NCI-H2107 treated with DMSO at 0.1 percent for 48 hours (cell line): ENCODE measurements at regions not wholly inside any gene's neighbourhood (a gene's known extent, or its start where the extent isn't known, plus 50 kb on each side); places are given as distances from the start of the nearest gene placed in this dataset.

Experiments
- DNase-seq: peaks from one replicate; lab custom pipeline; 2025; ENCODE audit not compliant: unreplicated experiment; lab: John Stamatoyannopoulos, UW

DNA sequence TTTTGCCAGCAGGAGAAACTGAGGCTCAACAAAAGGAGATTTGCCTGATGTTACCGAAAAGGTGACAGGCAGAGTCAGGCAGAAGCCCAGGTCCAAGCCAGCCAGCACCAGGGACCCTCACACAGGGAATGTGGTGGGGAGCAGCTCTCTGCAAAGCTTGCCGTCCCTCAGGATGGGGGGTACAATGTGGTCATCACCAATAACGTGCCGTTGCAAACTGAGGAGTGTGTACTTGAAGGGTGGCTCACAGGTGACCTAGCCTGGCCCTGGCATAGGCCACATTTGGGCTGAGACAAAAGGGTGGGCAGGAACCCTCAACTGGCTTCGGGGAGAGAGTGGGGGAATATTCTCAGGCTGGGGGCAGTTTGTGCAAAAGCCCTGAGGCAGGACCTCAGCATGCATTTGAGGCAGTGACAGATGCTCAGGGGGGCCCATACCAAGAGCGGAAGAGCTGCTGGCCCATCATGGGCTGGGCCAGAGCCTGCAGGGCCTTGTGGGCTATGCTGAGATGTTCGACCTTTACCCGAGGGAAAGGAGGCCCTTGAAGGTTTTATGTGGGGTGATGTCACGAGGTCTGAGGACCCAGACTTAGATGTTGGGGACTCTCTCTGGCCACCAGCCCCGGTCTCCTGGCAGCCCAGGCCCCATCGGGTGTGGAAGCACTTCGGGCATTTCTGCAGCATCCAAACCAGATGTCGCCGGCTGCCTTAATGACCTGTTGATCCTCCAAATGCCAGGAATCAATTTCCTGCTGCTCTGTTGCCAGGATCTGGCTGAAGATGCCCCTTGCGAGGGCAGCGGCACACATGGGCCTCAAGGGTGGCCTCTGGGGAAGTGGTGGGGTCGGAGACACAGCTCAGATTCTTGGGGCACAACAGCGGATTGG, 57.4 kb upstream of the SHISAL1 start:
- DNase-seq, result no peak

DNA sequence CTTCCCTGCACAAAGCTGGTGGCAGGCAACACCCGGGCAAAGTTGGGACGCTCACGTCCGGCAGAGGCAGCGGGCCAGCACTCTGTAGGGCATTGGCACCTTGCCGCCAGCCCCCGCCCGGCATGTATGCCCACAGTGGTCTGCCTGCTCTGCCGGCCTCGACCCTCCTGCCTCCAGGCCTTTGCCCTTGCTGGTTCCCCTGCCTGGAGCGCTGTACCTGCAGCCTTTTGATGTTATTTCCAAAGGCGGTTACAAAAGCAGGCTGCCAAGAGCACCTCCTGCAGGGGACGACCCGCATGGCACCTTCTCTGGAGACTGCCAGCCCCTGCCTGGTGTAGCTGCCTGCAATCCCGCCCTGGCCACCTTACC, 56.5 kb upstream of the SHISAL1 start:
- DNase-seq, result no peak

DNA sequence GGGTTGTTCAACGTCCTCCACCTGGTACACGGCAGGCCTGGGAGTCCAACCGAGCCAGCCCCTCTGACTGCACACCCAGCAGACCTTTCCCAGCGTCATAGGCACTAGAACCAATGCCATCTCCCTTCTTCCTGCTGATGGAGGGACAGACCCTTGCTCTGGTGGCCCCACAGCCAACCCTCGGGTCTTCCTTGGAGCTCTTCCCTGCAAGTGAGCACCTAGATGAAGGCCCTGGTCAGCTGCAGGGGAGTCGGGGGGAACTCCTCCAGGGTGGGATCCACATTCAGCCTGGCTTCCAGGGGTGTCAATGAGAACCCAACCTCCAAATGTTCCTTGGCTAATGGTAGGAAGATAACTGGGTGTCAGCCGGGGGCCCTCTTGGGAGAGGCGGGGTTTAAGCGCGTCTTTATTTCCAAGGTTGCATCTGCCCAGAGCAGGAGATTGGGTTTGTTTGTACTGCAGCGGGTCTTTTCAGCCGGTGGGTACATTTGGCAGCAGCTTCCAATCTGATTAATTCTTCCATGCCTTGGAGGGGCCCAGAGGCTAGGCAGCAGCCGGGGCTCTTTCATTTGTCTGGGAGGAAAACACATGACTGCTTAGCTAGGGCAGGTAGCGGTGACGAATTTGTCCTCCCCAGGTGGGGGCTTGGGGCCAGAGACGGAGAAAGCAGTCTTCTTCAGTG, 56.0 kb upstream of the SHISAL1 start:
- no peak for DNase-seq

DNA sequence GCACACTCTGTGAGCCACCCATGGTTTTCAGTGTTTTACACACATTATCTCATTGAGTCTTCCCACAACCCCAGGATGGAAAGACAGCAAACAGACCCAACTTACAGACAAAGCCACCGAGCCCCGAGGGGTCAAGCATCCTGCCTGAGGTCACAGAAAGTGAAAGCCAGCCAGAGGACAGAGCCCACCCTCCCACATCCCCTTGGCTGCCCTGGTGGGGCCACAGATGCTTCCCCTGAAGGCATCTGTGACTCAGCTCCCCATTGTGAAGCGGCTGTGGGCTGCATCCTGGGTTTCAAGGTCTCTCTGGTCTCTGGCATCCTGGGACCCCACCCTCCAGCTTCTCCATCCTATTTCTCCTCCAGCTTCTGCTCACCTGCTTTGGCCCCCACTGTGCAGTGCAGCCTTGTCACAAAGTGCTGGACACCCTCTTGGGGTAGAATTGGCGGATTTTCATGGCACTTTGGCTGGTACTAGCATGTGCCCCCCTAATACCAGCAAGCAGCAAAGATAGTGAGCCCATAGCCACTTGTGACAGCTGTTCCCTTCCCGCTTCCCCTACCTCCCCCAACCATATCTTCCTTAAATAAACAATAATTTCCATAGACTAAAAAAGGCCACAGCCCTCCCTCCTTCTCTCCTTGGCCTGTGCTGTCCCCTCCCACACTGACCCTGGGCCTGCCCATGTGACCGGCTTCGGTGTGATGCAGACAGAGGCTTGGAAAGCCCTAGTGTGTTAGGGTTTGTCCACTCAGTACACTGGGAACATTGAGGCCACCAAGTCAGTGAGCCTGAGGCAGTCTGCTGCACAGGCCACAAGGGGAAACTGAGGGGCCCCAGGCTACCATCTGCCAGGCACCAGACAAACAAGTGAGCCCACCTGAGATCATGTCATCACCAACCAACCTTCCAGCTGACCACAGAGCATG, 53.9 kb upstream of the SHISAL1 start:
- no peak for DNase-seq

DNA sequence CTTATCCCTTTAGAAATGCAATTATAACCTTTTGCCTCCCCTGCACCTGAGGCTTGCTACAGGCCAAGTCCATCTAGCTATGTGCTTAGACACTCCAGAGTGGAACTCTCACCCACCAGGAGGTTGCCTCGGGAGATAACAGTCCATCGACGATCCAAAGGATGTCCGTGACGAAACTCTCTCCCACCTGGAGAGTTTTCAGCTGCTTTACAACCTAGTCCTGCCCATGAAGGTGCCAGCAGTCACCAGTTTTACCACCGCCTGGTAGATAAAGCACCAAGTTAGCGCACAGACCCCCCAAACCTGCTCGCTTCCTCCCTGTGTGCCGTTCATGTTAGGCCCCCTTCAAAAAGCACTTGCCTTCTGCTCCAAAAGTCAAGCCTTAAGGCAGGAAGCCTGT, 53.1 kb upstream of the SHISAL1 start:
- no peak for DNase-seq

DNA sequence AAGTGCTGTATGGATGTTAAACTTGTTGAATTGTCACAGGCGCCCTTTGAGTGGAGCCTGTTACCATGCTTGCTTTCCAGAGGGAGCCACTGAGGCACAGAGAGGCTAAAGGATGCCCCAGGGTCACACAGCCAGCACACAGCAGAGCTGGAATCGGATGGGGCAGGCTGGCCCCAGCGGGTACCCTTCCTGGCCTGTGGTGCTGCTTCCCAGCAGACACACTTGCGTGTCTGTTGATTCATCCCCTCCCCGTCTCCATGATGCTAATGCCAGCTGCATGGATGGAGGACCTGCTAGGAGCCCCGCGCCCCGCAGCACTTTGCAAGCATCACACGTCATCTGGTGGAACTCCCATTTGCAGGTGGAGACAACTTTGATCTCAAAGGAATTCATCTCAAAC, 52.4 kb upstream of the SHISAL1 start:
- DNase-seq, result no peak

DNA sequence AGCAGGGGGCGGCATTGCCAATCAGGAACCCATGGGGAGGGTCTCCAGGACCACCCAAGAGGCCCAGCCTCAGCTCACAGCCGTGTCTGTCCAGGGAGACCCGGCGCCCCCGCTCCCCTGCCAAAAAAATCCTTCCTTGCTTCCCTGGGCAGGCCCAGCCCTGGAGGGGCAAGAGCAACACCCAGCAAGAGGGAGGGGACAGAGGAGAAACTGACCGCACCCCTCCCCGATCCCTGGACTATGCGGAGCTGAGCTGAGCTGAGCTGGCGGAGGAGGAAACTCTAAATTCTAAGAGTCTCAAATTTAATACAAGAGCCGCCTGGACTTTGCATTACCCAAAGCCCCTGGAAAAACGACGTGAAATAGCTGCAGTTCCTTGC, 52.0 kb upstream of the SHISAL1 start:
- no peak for DNase-seq

DNA sequence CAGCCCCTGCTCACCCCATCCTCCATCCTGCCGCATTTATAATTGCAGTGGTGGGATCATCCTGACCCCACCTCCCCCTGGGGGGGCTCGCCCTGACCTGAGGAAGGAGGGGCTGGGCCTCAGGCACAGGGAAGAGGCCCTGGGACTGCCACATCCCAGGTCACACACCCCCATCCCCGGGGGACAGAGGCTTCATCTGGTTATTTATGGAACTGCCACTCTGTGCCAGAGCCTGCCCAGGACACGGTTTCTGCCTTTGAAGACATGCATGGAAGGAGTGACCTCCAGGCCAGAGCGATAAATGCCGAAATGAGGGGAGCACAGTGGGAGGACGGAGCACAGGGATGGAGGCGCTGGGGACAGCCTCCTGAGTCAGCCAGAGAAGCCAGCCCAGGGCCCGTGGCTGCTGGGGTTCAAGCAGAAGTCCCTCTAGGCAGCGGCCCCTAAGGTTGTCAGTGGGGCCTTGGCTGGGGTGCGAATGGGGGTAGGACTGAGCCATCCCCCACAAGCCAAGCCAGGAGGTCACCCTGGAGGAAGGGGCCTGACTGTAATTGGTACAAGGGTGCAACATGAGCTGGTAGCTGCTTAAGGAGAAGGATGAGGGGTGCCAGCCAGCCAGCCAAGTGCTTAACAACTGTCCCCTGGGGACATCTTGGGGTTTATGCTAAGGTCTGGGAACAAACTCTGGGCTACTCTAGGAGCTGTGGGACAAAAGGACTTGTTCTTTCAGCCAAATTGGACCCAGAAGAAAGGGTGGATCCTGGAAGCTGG, 51.4 kb upstream of the SHISAL1 start:
- no peak for DNase-seq

DNA sequence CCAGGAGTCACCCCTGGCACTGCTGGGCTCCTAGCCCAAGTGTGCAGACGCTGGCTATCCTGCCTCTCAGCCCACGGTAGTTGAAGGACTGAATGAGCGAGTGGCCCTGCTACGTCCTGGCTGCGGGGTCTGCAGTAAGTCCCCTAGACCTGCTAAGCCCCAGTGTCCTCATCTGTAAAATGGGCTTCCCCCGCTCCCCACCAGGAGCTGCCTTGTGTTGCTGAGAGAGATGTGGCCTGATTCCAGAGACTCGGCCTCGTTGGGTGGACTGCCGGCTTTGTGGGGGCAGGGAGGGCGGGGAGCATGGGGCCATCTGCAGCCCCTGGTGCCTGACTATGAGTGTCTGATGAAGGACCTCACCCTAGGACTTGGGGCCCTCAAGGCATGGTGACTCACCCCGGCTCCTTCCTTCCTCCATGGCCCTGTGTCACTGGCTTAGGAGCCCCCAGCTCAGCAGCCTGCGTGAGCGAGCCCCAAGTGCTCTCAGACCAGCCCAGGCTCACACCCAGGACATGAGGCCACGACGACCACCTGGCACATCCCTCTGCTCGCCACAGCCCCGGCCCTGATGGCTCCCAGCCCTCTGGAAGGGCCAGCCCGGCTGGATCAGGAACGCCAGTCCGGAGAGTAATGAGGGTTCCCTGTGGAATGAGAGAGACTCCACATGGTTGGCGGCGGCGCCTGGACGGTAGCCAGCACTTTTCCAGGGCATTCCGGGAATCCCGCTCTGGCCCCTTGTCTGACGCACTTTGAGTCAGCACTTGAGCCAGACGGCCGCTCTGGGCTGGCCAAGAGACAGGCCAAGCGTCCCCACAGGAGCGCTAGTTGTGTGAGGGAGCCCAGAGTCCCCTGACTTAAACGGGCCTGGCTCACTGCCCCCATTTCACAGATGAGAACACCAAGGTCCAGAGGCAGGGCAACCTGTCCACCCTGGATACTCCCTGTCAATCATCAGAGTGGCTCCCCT, 50.5 kb upstream of the SHISAL1 start:
- no peak for DNase-seq

DNA sequence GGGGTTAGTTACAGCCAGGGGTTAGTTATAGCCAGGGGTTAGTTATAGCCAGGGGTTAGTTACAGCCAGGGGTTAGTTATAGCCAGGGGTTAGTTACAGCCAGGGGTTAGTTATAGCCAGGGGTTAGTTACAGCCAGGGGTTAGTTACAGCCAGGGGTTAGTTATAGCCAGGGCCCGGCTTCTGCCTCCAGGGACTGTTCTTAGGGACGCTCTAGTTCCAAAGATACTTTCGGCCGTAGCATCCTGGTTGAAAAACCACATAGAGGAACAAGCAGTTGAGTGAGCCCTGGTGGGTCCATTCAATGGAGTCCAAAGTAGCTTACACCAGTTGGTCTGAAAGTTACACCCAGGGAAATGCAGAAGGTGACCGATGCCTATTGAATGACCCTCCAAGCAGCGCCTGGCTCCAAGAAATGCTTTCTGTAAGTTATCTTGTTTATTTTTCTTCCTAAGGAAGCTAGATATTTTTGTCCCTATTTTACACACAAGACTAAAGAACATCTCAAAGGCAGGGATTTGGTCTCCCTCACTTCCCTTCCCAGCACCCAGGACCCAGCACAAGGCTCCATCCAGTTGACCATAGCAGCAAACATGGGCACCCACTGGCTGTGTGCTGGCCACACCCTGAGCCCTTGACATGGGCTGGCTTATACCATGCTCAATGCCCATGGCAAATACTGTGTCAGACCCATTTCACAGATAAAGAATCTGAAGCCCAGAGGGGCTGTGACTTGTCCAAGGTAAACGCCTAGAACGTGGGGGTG, 49.7 kb upstream of the SHISAL1 start:
- no peak for DNase-seq
